ENCODE measurements at regions not wholly inside any gene's neighbourhood (a gene's known extent, or its start where the extent isn't known, plus 50 kb on each side); places are given as distances from the start of the nearest gene placed in this dataset.

GRCh38 chr4:133869486-133869885 lies 332.1 kb downstream of the PABPC4L start:
- H3K4me1 ChIP-seq (ENCODE audit: control insufficient read depth in 2 of 2, insufficient read depth in 1 of 2, low read depth in 1 of 2, low read length in 2 of 2) = peaks cover 0 to 3% of the 10 kb centered on the region in 2 donors
- no peak overlapping the region for H2AK5ac ChIP-seq (ENCODE audit: low read depth, low read length)
- H3K4me3 ChIP-seq (ENCODE audit: low read length in 2 of 2) = no peak overlapping the region
- no peak overlapping the region for H3K9ac ChIP-seq (ENCODE audit: low read depth, low read length, poor library complexity)
- no peak overlapping the region for H2BK15ac ChIP-seq (ENCODE audit: low read length)
- H2BK12ac ChIP-seq (ENCODE audit: low read length) = no peak overlapping the region
- no peak overlapping the region for H4K8ac ChIP-seq (ENCODE audit: low read depth, low read length)
- H3K18ac ChIP-seq (ENCODE audit: low read length) = no peak overlapping the region
- no peak for DNase-seq (ENCODE audit: low spot score)
- no peak overlapping the region for H3K27ac ChIP-seq (replicated peaks; ENCODE audit: low read length)
- H2BK120ac ChIP-seq (ENCODE audit: low read depth, low read length) = no peak overlapping the region
- H3K4me2 ChIP-seq (ENCODE audit: insufficient read depth, low read length, poor library complexity, severe bottlenecking) = no peak overlapping the region
- no peak overlapping the region for H3K4ac ChIP-seq (ENCODE audit: low read length)
- H2AFZ ChIP-seq (ENCODE audit: low read length) = no peak overlapping the region
- H3K14ac ChIP-seq (ENCODE audit: low read length) = no peak overlapping the region
- no peaks in the 10 kb centered on the region for H3K36me3 ChIP-seq (replicated peaks in 1 of 2; ENCODE audit: control insufficient read depth in 2 of 2, insufficient read depth in 2 of 2, low read length in 2 of 2)
- no peak overlapping the region for H4K91ac ChIP-seq (ENCODE audit: low read depth, low read length, poor library complexity)
- no peak overlapping the region for H3K23ac ChIP-seq (ENCODE audit: low read depth, low read length, poor library complexity)
- WGBS, 2 donors (ENCODE audit: extremely low coverage in 2 of 2, insufficient read length in 2 of 2, insufficient replicate concordance in 1 of 2) = no CpG with 5 or more reads among the region's 3 CpGs
- no peaks in the 10 kb centered on the region for H3K9me3 ChIP-seq (replicated peaks in 1 of 2; ENCODE audit: control insufficient read depth in 2 of 2, insufficient read depth in 1 of 2, low read depth in 1 of 2, low read length in 2 of 2)
- no peak overlapping the region for H2BK5ac ChIP-seq (ENCODE audit: low read length)
- H3K79me1 ChIP-seq (ENCODE audit: low read depth, low read length) = no peaks in the 10 kb centered on the region
- no peaks in the 10 kb centered on the region for H3K27me3 ChIP-seq (ENCODE audit: control insufficient read depth in 3 of 3, insufficient read depth in 3 of 3, low read depth in 1 of 3, low read length in 3 of 3)

- no peak overlapping the region for H2BK5ac ChIP-seq (ENCODE audit: low read length)
- H3K18ac ChIP-seq (ENCODE audit: low read length) = no peak overlapping the region
- H2BK12ac ChIP-seq (ENCODE audit: low read length) = no peak overlapping the region
- H3K23ac ChIP-seq (ENCODE audit: low read depth, low read length, poor library complexity) = no peak overlapping the region
- H3K79me1 ChIP-seq (ENCODE audit: low read depth, low read length) = no peaks in the 10 kb centered on the region
- H3K36me3 ChIP-seq (replicated peaks in 1 of 2; ENCODE audit: control insufficient read depth in 2 of 2, insufficient read depth in 2 of 2, low read length in 2 of 2) = no peaks in the 10 kb centered on the region
- H2AK5ac ChIP-seq (ENCODE audit: low read depth, low read length) = no peak overlapping the region
- H2AFZ ChIP-seq (ENCODE audit: low read length) = no peak overlapping the region
- no peak overlapping the region for H3K27ac ChIP-seq (replicated peaks; ENCODE audit: low read length)
- H3K4ac ChIP-seq (ENCODE audit: low read length) = no peak overlapping the region
- H3K4me1 ChIP-seq (ENCODE audit: control insufficient read depth in 2 of 2, insufficient read depth in 1 of 2, low read depth in 1 of 2, low read length in 2 of 2) = peaks cover 0 to 3% of the 10 kb centered on the region in 2 donors
- H3K4me2 ChIP-seq (ENCODE audit: insufficient read depth, low read length, poor library complexity, severe bottlenecking) = no peak overlapping the region
- no peak overlapping the region for H2BK120ac ChIP-seq (ENCODE audit: low read depth, low read length)
- no peak overlapping the region for H4K8ac ChIP-seq (ENCODE audit: low read depth, low read length)
- H3K4me3 ChIP-seq (ENCODE audit: low read length in 2 of 2) = no peak overlapping the region
- no peaks in the 10 kb centered on the region for H3K27me3 ChIP-seq (ENCODE audit: control insufficient read depth in 3 of 3, insufficient read depth in 3 of 3, low read depth in 1 of 3, low read length in 3 of 3)
- no peak overlapping the region for H4K91ac ChIP-seq (ENCODE audit: low read depth, low read length, poor library complexity)
- no peak overlapping the region for H3K9ac ChIP-seq (ENCODE audit: low read depth, low read length, poor library complexity)
- WGBS, 2 donors (ENCODE audit: extremely low coverage in 2 of 2, insufficient read length in 2 of 2, insufficient replicate concordance in 1 of 2) = no CpG with 5 or more reads among the region's 4 CpGs
- no peak overlapping the region for H3K14ac ChIP-seq (ENCODE audit: low read length)
- H2BK15ac ChIP-seq (ENCODE audit: low read length) = no peak overlapping the region
- no peak for DNase-seq (ENCODE audit: low spot score)
- H3K9me3 ChIP-seq (replicated peaks in 1 of 2; ENCODE audit: control insufficient read depth in 2 of 2, insufficient read depth in 1 of 2, low read depth in 1 of 2, low read length in 2 of 2) = no peaks in the 10 kb centered on the region
These were observed 332.7 kb downstream of the PABPC4L start for GRCh38 chr4:133868856-133869255.

- no peaks in the 10 kb centered on the region for H3K79me1 ChIP-seq (ENCODE audit: low read depth, low read length)
- no peaks in the 10 kb centered on the region for H3K36me3 ChIP-seq (replicated peaks in 1 of 2; ENCODE audit: control insufficient read depth in 2 of 2, insufficient read depth in 2 of 2, low read length in 2 of 2)
- H2BK15ac ChIP-seq (ENCODE audit: low read length) = no peak overlapping the region
- no peaks in the 10 kb centered on the region for H3K9me3 ChIP-seq (replicated peaks in 1 of 2; ENCODE audit: control insufficient read depth in 2 of 2, insufficient read depth in 1 of 2, low read depth in 1 of 2, low read length in 2 of 2)
- no peak overlapping the region for H3K27ac ChIP-seq (replicated peaks; ENCODE audit: low read length)
- DNase-seq (ENCODE audit: low spot score) = no peak
- no peak overlapping the region for H3K23ac ChIP-seq (ENCODE audit: low read depth, low read length, poor library complexity)
- H3K27me3 ChIP-seq (ENCODE audit: control insufficient read depth in 3 of 3, insufficient read depth in 3 of 3, low read depth in 1 of 3, low read length in 3 of 3) = no peaks in the 10 kb centered on the region
- H3K4me1 ChIP-seq (ENCODE audit: control insufficient read depth in 2 of 2, insufficient read depth in 1 of 2, low read depth in 1 of 2, low read length in 2 of 2) = peaks cover 0 to 2% of the 10 kb centered on the region in 2 donors
- H3K4me2 ChIP-seq (ENCODE audit: insufficient read depth, low read length, poor library complexity, severe bottlenecking) = no peak overlapping the region
- no peak overlapping the region for H3K4ac ChIP-seq (ENCODE audit: low read length)
- no peak overlapping the region for H2AK5ac ChIP-seq (ENCODE audit: low read depth, low read length)
- no peak overlapping the region for H2BK12ac ChIP-seq (ENCODE audit: low read length)
- no peak overlapping the region for H2BK120ac ChIP-seq (ENCODE audit: low read depth, low read length)
- no peak overlapping the region for H3K18ac ChIP-seq (ENCODE audit: low read length)
- H3K4me3 ChIP-seq (ENCODE audit: low read length in 2 of 2) = no peak overlapping the region
- H4K8ac ChIP-seq (ENCODE audit: low read depth, low read length) = no peak overlapping the region
- no peak overlapping the region for H3K14ac ChIP-seq (ENCODE audit: low read length)
- WGBS, 2 donors (ENCODE audit: extremely low coverage in 2 of 2, insufficient read length in 2 of 2, insufficient replicate concordance in 1 of 2) = no CpG with 5 or more reads among the region's 2 CpGs
- no peak overlapping the region for H4K91ac ChIP-seq (ENCODE audit: low read depth, low read length, poor library complexity)
- H2AFZ ChIP-seq (ENCODE audit: low read length) = peak overlapping the region; percentile 53
- H2BK5ac ChIP-seq (ENCODE audit: low read length) = no peak overlapping the region
- no peak overlapping the region for H3K9ac ChIP-seq (ENCODE audit: low read depth, low read length, poor library complexity)
These were observed 335.3 kb downstream of the PABPC4L start for GRCh38 chr4:133866328-133866699.

- no peaks in the 10 kb centered on the region for H3K36me3 ChIP-seq (replicated peaks in 1 of 2; ENCODE audit: control insufficient read depth in 2 of 2, insufficient read depth in 2 of 2, low read length in 2 of 2)
- no peak overlapping the region for H2BK120ac ChIP-seq (ENCODE audit: low read depth, low read length)
- no peak overlapping the region for H3K14ac ChIP-seq (ENCODE audit: low read length)
- H3K9ac ChIP-seq (ENCODE audit: low read depth, low read length, poor library complexity) = no peak overlapping the region
- no peak overlapping the region for H3K4ac ChIP-seq (ENCODE audit: low read length)
- H4K8ac ChIP-seq (ENCODE audit: low read depth, low read length) = no peak overlapping the region
- H2AFZ ChIP-seq (ENCODE audit: low read length) = peak overlapping the region; percentile 53
- H3K4me1 ChIP-seq (ENCODE audit: control insufficient read depth in 2 of 2, insufficient read depth in 1 of 2, low read depth in 1 of 2, low read length in 2 of 2) = peaks cover 0 to 2% of the 10 kb centered on the region in 2 donors
- H3K27ac ChIP-seq (replicated peaks; ENCODE audit: low read length) = no peak overlapping the region
- H2BK12ac ChIP-seq (ENCODE audit: low read length) = no peak overlapping the region
- no peaks in the 10 kb centered on the region for H3K79me1 ChIP-seq (ENCODE audit: low read depth, low read length)
- no peak overlapping the region for H3K4me3 ChIP-seq (ENCODE audit: low read length in 2 of 2)
- no peak overlapping the region for H3K23ac ChIP-seq (ENCODE audit: low read depth, low read length, poor library complexity)
- no peak overlapping the region for H4K91ac ChIP-seq (ENCODE audit: low read depth, low read length, poor library complexity)
- H2BK15ac ChIP-seq (ENCODE audit: low read length) = no peak overlapping the region
- no peaks in the 10 kb centered on the region for H3K9me3 ChIP-seq (replicated peaks in 1 of 2; ENCODE audit: control insufficient read depth in 2 of 2, insufficient read depth in 1 of 2, low read depth in 1 of 2, low read length in 2 of 2)
- peak; percentile 14 for DNase-seq (ENCODE audit: low spot score)
- H2BK5ac ChIP-seq (ENCODE audit: low read length) = no peak overlapping the region
- no peaks in the 10 kb centered on the region for H3K27me3 ChIP-seq (ENCODE audit: control insufficient read depth in 3 of 3, insufficient read depth in 3 of 3, low read depth in 1 of 3, low read length in 3 of 3)
- H3K18ac ChIP-seq (ENCODE audit: low read length) = no peak overlapping the region
- H2AK5ac ChIP-seq (ENCODE audit: low read depth, low read length) = no peak overlapping the region
- no peak overlapping the region for H3K4me2 ChIP-seq (ENCODE audit: insufficient read depth, low read length, poor library complexity, severe bottlenecking)
- WGBS, 2 donors (ENCODE audit: extremely low coverage in 2 of 2, insufficient read length in 2 of 2, insufficient replicate concordance in 1 of 2) = no CpG with 5 or more reads among the region's 1 CpG
These were observed 335.8 kb downstream of the PABPC4L start for GRCh38 chr4:133865612-133866327.
